ENCODE measurements at regions not wholly inside any gene's neighbourhood (a gene's known extent, or its start where the extent isn't known, plus 50 kb on each side); places are given as distances from the start of the nearest gene placed in this dataset.

DNA sequence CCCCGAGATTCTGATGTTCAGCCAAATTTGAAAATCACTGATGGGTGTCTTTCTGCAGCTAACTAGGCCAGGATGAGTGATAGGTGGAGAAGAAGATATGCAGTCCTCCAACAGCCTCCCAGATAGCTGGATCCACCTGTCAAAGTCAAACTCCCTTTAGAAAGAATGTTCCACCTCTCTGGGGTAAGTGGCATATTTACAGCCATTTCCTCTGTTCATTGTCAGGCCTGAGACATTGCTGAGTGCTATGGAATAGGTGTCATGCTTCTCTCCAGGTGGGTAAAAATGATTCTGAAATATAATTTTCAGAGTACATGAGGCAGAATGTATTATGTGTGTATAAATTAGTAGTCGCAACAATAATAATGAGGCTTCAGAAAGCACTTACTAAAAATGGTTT lies 316.8 kb downstream of the TTLL7 start:
- 93 to 98% methylated on average over 2 of the region's 2 CpGs for WGBS, 2 donors (ENCODE audit: low coverage in 1 of 2)
- no peaks in the 10 kb centered on the region for H3K4me1 ChIP-seq
- no peak for ATAC-seq
- no peaks in the 10 kb centered on the region for H3K9me3 ChIP-seq
- H3K4me3 ChIP-seq, result no peak overlapping the region
- TF ChIP-seq EP300 (IDR thresholded peaks at IDR 0.05) (no peak), CTCF (IDR thresholded peaks at IDR 0.05) (no peak), POLR2AphosphoS5 (IDR thresholded peaks at IDR 0.05) (no peak), POLR2A (IDR thresholded peaks at IDR 0.05) (no peak)
- no peaks in the 10 kb centered on the region for H3K36me3 ChIP-seq
- no peak overlapping the region for H3K27ac ChIP-seq
- H3K27me3 ChIP-seq, result no peaks in the 10 kb centered on the region

DNA sequence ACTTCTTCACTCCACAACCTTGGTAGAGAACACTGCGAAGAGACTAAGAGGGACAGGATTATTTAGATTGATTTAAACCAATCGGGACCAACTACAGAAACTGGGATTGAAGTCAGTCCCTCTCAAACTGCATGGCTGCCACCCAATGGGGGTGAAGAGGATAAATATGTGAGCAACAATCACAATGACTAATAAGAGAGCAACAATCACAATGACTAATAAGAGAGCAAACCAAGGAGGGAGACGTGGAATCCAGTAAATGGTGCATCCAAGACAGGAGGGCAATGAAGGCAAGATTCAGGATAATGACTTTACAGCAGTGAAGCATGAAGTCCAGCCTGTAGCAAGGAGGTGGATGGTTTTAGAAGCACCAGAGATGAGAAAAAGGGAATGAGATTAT lies 322.8 kb downstream of the TTLL7 start:
- Histone ChIP-seq H3K4me1 (no peaks in the 10 kb centered on the region), H3K27me3 (no peaks in the 10 kb centered on the region), H3K4me3 (no peak overlapping the region), H3K9me3 (no peaks in the 10 kb centered on the region), H3K36me3 (no peaks in the 10 kb centered on the region), H3K27ac (no peak overlapping the region)
- TF ChIP-seq POLR2AphosphoS5 (IDR thresholded peaks at IDR 0.05) (no peak), EP300 (IDR thresholded peaks at IDR 0.05) (no peak), CTCF (IDR thresholded peaks at IDR 0.05) (no peak), POLR2A (IDR thresholded peaks at IDR 0.05) (no peak)
- no peak for ATAC-seq
- WGBS, 2 donors (ENCODE audit: low coverage in 1 of 2), result 65% methylated on average over 3 of the region's 3 CpGs; no CpG with 5 or more reads in 1 of the 2 donors

- H3K9me3 ChIP-seq, result no peaks in the 10 kb centered on the region
- H3K27ac ChIP-seq, result no peak overlapping the region
- no peaks in the 10 kb centered on the region for H3K27me3 ChIP-seq
- no peak for TF ChIP-seq CTCF (IDR thresholded peaks at IDR 0.05)
- TF ChIP-seq POLR2A (IDR thresholded peaks at IDR 0.05), result no peak
- TF ChIP-seq EP300 (IDR thresholded peaks at IDR 0.05), result no peak
- no peak for TF ChIP-seq POLR2AphosphoS5 (IDR thresholded peaks at IDR 0.05)
- 20 to 33% methylated on average over 1 of the region's 1 CpG for WGBS, 2 donors (ENCODE audit: low coverage in 1 of 2)
- ATAC-seq, result no peak
- no peaks in the 10 kb centered on the region for H3K36me3 ChIP-seq
- H3K4me3 ChIP-seq, result no peak overlapping the region
- no peaks in the 10 kb centered on the region for H3K4me1 ChIP-seq
Measured at GRCh38 chr1:83673312-83673711, 325.6 kb downstream of the TTLL7 start.

DNA sequence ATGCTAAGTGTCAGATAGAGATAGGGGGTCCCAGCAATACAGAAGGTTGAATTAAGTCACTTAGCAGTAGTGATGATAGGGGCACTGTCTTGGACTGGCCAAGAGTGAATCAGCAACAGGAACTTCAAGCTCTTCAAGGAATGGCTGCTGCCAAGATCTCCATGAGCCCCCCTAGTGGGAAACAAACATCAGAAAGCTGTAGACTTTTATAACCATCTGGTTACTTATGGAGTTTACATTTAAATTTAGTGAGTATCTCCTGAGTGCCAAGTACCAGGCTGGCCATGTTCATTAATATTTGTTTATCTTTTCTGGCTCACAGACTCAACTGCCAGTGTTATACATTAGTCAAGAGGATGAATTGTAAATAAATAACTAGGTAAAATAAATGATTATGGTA lies 327.3 kb downstream of the TTLL7 start:
- TF ChIP-seq EP300 (IDR thresholded peaks at IDR 0.05) (no peak), POLR2A (IDR thresholded peaks at IDR 0.05) (no peak), POLR2AphosphoS5 (IDR thresholded peaks at IDR 0.05) (no peak), CTCF (IDR thresholded peaks at IDR 0.05) (no peak)
- no peak overlapping the region for H3K4me3 ChIP-seq
- H3K4me1 ChIP-seq, result no peaks in the 10 kb centered on the region
- no peaks in the 10 kb centered on the region for H3K9me3 ChIP-seq
- ATAC-seq, result no peak
- H3K27ac ChIP-seq, result no peak overlapping the region
- no peaks in the 10 kb centered on the region for H3K36me3 ChIP-seq
- no peaks in the 10 kb centered on the region for H3K27me3 ChIP-seq

GRCh38 chr1:83670909-83671565 lies 327.9 kb downstream of the TTLL7 start:
- ATAC-seq, result no peak
- 64 to 74% methylated on average over 2 of the region's 2 CpGs for WGBS, 2 donors (ENCODE audit: low coverage in 1 of 2)
- no peak overlapping the region for H3K27ac ChIP-seq
- H3K36me3 ChIP-seq, result no peaks in the 10 kb centered on the region
- no peaks in the 10 kb centered on the region for H3K9me3 ChIP-seq
- H3K4me1 ChIP-seq, result no peaks in the 10 kb centered on the region
- TF ChIP-seq CTCF (IDR thresholded peaks at IDR 0.05) (no peak), POLR2AphosphoS5 (IDR thresholded peaks at IDR 0.05) (no peak), EP300 (IDR thresholded peaks at IDR 0.05) (no peak), POLR2A (IDR thresholded peaks at IDR 0.05) (no peak)
- no peaks in the 10 kb centered on the region for H3K27me3 ChIP-seq
- H3K4me3 ChIP-seq, result no peak overlapping the region
